OCI-LY1 (cell line): ENCODE measurements at regions not wholly inside any gene's neighbourhood (a gene's known extent, or its start where the extent isn't known, plus 50 kb on each side); places are given as distances from the start of the nearest gene placed in this dataset.

Source experiments
- H2AFZ ChIP-seq: fragments of 200-600 bp; sonication (generic), shearing (Covaris generic); 2 replicates; pipeline ENCODE4 v1.6.0; 2014; ENCODE audit warnings: antibody characterized with exemption, mild to moderate bottlenecking, low read length
- H3F3A ChIP-seq: fragments of 200-600 bp; sonication (generic), shearing (Covaris generic); 2 replicates; pipeline ENCODE4 v1.6.0; 2014; ENCODE audit warnings: mild to moderate bottlenecking, antibody characterized with exemption, low read length, moderate library complexity; ENCODE audit not compliant: insufficient read depth
- H3K27ac ChIP-seq: fragments of 200-600 bp; sonication (generic); 2 replicates; pipeline ENCODE4 v1.5.1; 2014; ENCODE audit warnings: low read length, mixed run types, mild to moderate bottlenecking, low read depth; ENCODE audit not compliant: poor library complexity, severe bottlenecking
- H3K27me3 ChIP-seq: fragments of 200-600 bp; sonication (generic); 2 replicates; pipeline ENCODE4 v1.6.0; 2014; ENCODE audit warnings: antibody characterized with exemption, mild to moderate bottlenecking, low read length, moderate library complexity; ENCODE audit not compliant: insufficient read depth
- H3K36me3 ChIP-seq: fragments of 200-600 bp; sonication (generic); 2 replicates; pipeline ENCODE4 v1.6.1; 2014; ENCODE audit warnings: mild to moderate bottlenecking, antibody characterized with exemption, low read length, moderate library complexity, mixed read lengths; ENCODE audit not compliant: insufficient read depth
- H3K4me1 ChIP-seq: fragments of 200-600 bp; sonication (generic); 2 replicates; pipeline ENCODE4 v1.5.1; 2014; ENCODE audit warnings: mild to moderate bottlenecking, low read length, moderate library complexity; ENCODE audit not compliant: insufficient read depth, severe bottlenecking
- H3K4me2 ChIP-seq: fragments of 200-600 bp; sonication (generic), shearing (Covaris generic); 2 replicates; pipeline ENCODE4 v1.6.1; 2014; ENCODE audit warnings: low read length
- H3K4me3 ChIP-seq: fragments of 200-600 bp; sonication (generic); 2 replicates; pipeline ENCODE4 v1.5.1; 2014; ENCODE audit warnings: low read length, low read depth, mild to moderate bottlenecking, mixed read lengths; ENCODE audit not compliant: poor library complexity, severe bottlenecking
- H3K79me2 ChIP-seq: fragments of 200-600 bp; shearing (Covaris generic); 2 replicates; pipeline ENCODE4 v1.6.1; 2016; ENCODE audit warnings: mixed run types, low read length, mixed read lengths; ENCODE audit not compliant: insufficient read depth
- H3K9ac ChIP-seq: fragments of 200-600 bp; sonication (generic), shearing (Covaris generic); 2 replicates; pipeline ENCODE4 v1.6.1; 2014; ENCODE audit warnings: mild to moderate bottlenecking, low read length, mixed read lengths
- H3K9me2 ChIP-seq: fragments of 200-600 bp; sonication (generic), shearing (Covaris generic); 2 replicates; pipeline ENCODE4 v1.6.1; 2014; ENCODE audit warnings: low read depth, mild to moderate bottlenecking, low read length, mixed read lengths
- H3K9me3 ChIP-seq: fragments of 200-600 bp; shearing (Covaris generic); 2 replicates; pipeline ENCODE4 v1.6.1; 2014; ENCODE audit warnings: low read length, mixed read lengths
- H4K20me1 ChIP-seq: fragments of 200-600 bp; sonication (generic), shearing (Covaris generic); 2 replicates; pipeline ENCODE4 v1.6.0; 2016; ENCODE audit warnings: mild to moderate bottlenecking, low read length; ENCODE audit not compliant: insufficient read depth
- CTCF ChIP-seq: fragments of 200-600 bp; sonication (generic), shearing (Covaris generic); IDR thresholded peaks from 2 replicates; pipeline ENCODE4 v1.5.1; 2017; ENCODE audit warnings: mild to moderate bottlenecking, antibody characterized with exemption, low read length, moderate library complexity, mixed read lengths
- EZH2 ChIP-seq: fragments of 200-600 bp; sonication (generic), shearing (Covaris generic); IDR thresholded peaks from 2 replicates; pipeline ENCODE4 v1.8.0; 2017; ENCODE audit warnings: borderline replicate concordance, mixed run types, mild to moderate bottlenecking, antibody characterized with exemption, low read length, moderate library complexity, mixed read lengths

GRCh38 chr20:47851774-47852173, 66.5 kb upstream of the SULF2 start:
- Histone ChIP-seq H3K4me3 (no peak overlapping the region), H3K9ac (no peak overlapping the region), H3K4me1 (no peaks in the 10 kb centered on the region), H3K36me3 (no peaks in the 10 kb centered on the region), H3K27me3 (no peaks in the 10 kb centered on the region), H3K4me2 (no peak overlapping the region), H3K27ac (no peak overlapping the region), H4K20me1 (no peaks in the 10 kb centered on the region), H3K9me3 (no peaks in the 10 kb centered on the region), H3K79me2 (no peaks in the 10 kb centered on the region), H2AFZ (no peak overlapping the region), H3K9me2 (no peaks in the 10 kb centered on the region), H3F3A (no peaks in the 10 kb centered on the region)
- TF ChIP-seq CTCF (no peak), EZH2 (no peak)

DNA sequence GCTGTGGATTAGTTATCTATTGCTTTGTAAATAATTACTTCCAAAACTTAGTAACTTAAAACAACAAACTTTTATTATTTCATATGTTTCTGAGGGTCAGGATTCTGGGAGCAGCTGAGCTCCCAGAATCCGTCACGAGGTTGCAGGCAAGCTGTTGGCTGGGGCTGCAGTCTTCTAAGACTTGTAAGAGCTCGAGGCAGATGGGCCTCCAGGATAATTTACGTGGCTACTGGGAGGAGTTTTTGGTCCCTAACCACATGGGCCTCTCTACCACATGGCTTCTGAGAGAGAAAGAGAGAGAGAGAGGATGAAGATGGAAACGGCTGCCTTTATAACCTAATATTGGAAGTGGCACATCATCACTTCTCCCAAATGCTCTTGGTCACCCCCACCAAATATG, 64.9 kb upstream of the SULF2 start:
- no peaks in the 10 kb centered on the region for H3K79me2 ChIP-seq
- H3F3A ChIP-seq: no peaks in the 10 kb centered on the region
- TF ChIP-seq CTCF (no peak), EZH2 (no peak)
- H2AFZ ChIP-seq: no peak overlapping the region
- H3K9ac ChIP-seq: no peak overlapping the region
- H3K9me2 ChIP-seq: no peaks in the 10 kb centered on the region
- no peak overlapping the region for H3K27ac ChIP-seq
- no peaks in the 10 kb centered on the region for H4K20me1 ChIP-seq
- H3K36me3 ChIP-seq: no peaks in the 10 kb centered on the region
- no peaks in the 10 kb centered on the region for H3K27me3 ChIP-seq
- H3K9me3 ChIP-seq: no peaks in the 10 kb centered on the region
- no peak overlapping the region for H3K4me3 ChIP-seq
- no peaks in the 10 kb centered on the region for H3K4me1 ChIP-seq
- H3K4me2 ChIP-seq: no peak overlapping the region

DNA sequence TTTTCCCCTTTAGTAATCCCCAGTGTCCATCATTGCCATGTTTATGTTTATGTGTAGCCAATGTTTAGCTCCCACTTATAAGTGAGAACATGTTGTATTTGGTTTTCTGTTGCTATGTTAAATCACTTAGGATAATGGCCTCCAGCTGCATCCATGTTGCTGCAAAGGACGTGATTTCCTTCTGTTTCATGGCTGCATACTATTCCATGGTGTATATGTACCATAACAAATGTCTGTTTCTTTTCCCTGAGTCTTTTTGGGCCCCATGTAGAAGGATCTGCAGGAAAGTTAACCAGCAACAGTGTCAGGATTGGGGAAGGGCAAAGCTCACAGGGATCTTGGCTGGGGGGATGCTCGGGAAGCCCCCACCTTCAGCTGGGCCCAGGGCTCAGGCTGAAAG, 64.3 kb upstream of the SULF2 start:
- Histone ChIP-seq H2AFZ (no peak overlapping the region), H3K9me2 (no peaks in the 10 kb centered on the region), H3K4me2 (no peak overlapping the region), H3K9ac (no peak overlapping the region), H3K36me3 (no peaks in the 10 kb centered on the region), H3K4me1 (no peaks in the 10 kb centered on the region), H3K27ac (no peak overlapping the region), H3K79me2 (no peaks in the 10 kb centered on the region), H3F3A (no peaks in the 10 kb centered on the region), H3K27me3 (no peaks in the 10 kb centered on the region), H4K20me1 (no peaks in the 10 kb centered on the region), H3K4me3 (no peak overlapping the region), H3K9me3 (no peaks in the 10 kb centered on the region)
- no peak for TF ChIP-seq CTCF
- TF ChIP-seq EZH2: no peak
